HepG2 (cell line): ENCODE measurements at regions not wholly inside any gene's neighbourhood (a gene's known extent, or its start where the extent isn't known, plus 50 kb on each side); places are given as distances from the start of the nearest gene placed in this dataset.

Experiments
- ATAC-seq: fragments of 200-7000 bp; cut with Tn5 transposase; 3 replicates; pipeline ENCODE4 v1.9.1; 2020; ENCODE audit warnings: mild to moderate bottlenecking, moderate library complexity
- BruUV-seq: library from RNA; stranded (reverse); fragments of 400-500 nt; replicated peaks from 2 replicates; lab custom pipeline; 2021; lab: Mats Ljungman, UMichigan
- CTCF ChIA-PET: fragments of 300-600 bp; formaldehyde crosslinking; extraction: SDS; loops from one replicate; lab custom pipeline; 2021; ENCODE audit warnings: low total read pairs, inconsistent platforms, low intra/inter-chr PET ratio; lab: Yijun Ruan, JAX
- POLR2A ChIA-PET: fragments of 350-600 bp; sonication (Branson Sonifier 250); formaldehyde crosslinking; loops from one replicate; lab custom pipeline; 2020; ENCODE audit warnings: antibody characterized with exemption, inconsistent platforms; lab: Yijun Ruan, JAX
- DNase-seq: peaks from one replicate; pipeline ENCODE4 v3.0.0-alpha.2; 2015; ENCODE audit warnings: low spot score
- FAIRE-seq: peaks from 3 replicates; lab custom pipeline; 2011; peaks lifted over from hg19 to GRCh38; lab: Jason Lieb, UNC
- H2AFZ ChIP-seq: one replicate; pipeline ENCODE4 v1.6.1; 2011; ENCODE audit warnings: low read length, inconsistent platforms
- H3K27ac ChIP-seq: fragments of 300-600 bp; 3 replicates; pipeline ENCODE4 v1.8.0; 2011; ENCODE audit warnings: mixed run types, mild to moderate bottlenecking, mixed read lengths, low read length, inconsistent platforms; ENCODE audit not compliant: insufficient read depth; ENCODE audit errors: extremely low read length
- H3K27me3 ChIP-seq, 2 experiments: fragments of 200-600 bp in 1 of 2; 2 replicates in 1 of 2; 3 replicates in 1 of 2; pipeline versions ENCODE4 v1.6.0 to v1.8.0; 2011; ENCODE audit warnings: low read length in 2 of 2, mild to moderate bottlenecking in 2 of 2, moderate library complexity in 2 of 2, inconsistent platforms in 1 of 2; ENCODE audit not compliant: insufficient read depth in 2 of 2, control insufficient read depth in 1 of 2
- H3K36me3 ChIP-seq, 2 experiments: fragments of 200-600 bp in 1 of 2; replicated peaks in 1 of 2; 2 replicates in 1 of 2; 3 replicates in 1 of 2; pipeline versions ENCODE4 v1.5.1 to v1.8.0; 2011; ENCODE audit warnings: low read length in 2 of 2, inconsistent platforms in 1 of 2; ENCODE audit not compliant: insufficient read depth in 2 of 2, control insufficient read depth in 1 of 2
- H3K4me1 ChIP-seq: 2 replicates; pipeline ENCODE4 v1.5.1; 2012; ENCODE audit warnings: low read length, inconsistent platforms; ENCODE audit not compliant: insufficient read depth
- H3K4me2 ChIP-seq: 2 replicates; pipeline ENCODE4 v1.6.0; 2011; ENCODE audit warnings: low read depth, low read length, inconsistent platforms
- H3K4me3 ChIP-seq, 3 experiments: fragments of 200-600 bp in 1 of 3; sonication (generic), shearing (Covaris generic) in 1 of 3; replicated peaks in 1 of 3; 2 replicates each; pipeline ENCODE4 v1.5.1; 2011 to 2016; ENCODE audit warnings: low read length in 3 of 3, inconsistent platforms in 2 of 3, low read depth in 2 of 3, mild to moderate bottlenecking in 2 of 3, control low read depth in 1 of 3, mixed read lengths in 1 of 3; ENCODE audit not compliant: insufficient read depth in 1 of 3
- H3K79me2 ChIP-seq: one replicate; pipeline ENCODE4 v1.6.1; 2011; ENCODE audit warnings: low read length, inconsistent platforms; ENCODE audit not compliant: insufficient read depth
- H3K9ac ChIP-seq: 2 replicates; pipeline ENCODE4 v1.6.0; 2011; ENCODE audit warnings: mild to moderate bottlenecking, low read depth, low read length, inconsistent platforms; ENCODE audit not compliant: insufficient read depth
- H3K9me3 ChIP-seq: 2 replicates; pipeline ENCODE4 v1.5.1; 2012; ENCODE audit warnings: mild to moderate bottlenecking, low read length
- H4K20me1 ChIP-seq: 2 replicates; pipeline ENCODE4 v1.6.0; 2011; ENCODE audit warnings: inconsistent platforms, mild to moderate bottlenecking, low read length, moderate library complexity; ENCODE audit not compliant: insufficient read depth
- CEBPG ChIP-seq: IDR thresholded peaks from 2 replicates; pipeline ENCODE4 v1.6.1; 2016
- ETV5 ChIP-seq: IDR thresholded peaks from 2 replicates; pipeline ENCODE4 v1.6.1; 2018; ENCODE audit warnings: missing biosample characterization, missing genetic modification reagents, inconsistent platforms, borderline replicate concordance
- PHF21A ChIP-seq: sonication (generic); formaldehyde crosslinking; IDR thresholded peaks from 2 replicates; pipeline ENCODE4 v1.5.0; 2020; ENCODE audit warnings: mild to moderate bottlenecking, missing genetic modification reagents
- SMARCC2 ChIP-seq: fragments of 450-650 bp; IDR thresholded peaks from 2 replicates; pipeline ENCODE4 v1.6.1; 2017; ENCODE audit warnings: antibody characterized with exemption, mild to moderate bottlenecking
- SRY ChIP-seq: sonication (generic); formaldehyde crosslinking; IDR thresholded peaks from 2 replicates; pipeline ENCODE4 v1.8.0; 2022; ENCODE audit warnings: mild to moderate bottlenecking, missing genetic modification reagents
- ZNF446 ChIP-seq: sonication (generic); formaldehyde crosslinking; IDR thresholded peaks from 2 replicates; pipeline ENCODE4 v1.5.0; 2020; ENCODE audit warnings: mild to moderate bottlenecking, missing genetic modification reagents
- ZNF546 ChIP-seq: sonication (generic); formaldehyde crosslinking; conservative IDR thresholded peaks from 2 replicates; pipeline ENCODE4 v1.8.1; 2023; ENCODE audit warnings: mild to moderate bottlenecking, missing genetic modification reagents
- ZNF567 ChIP-seq: sonication (generic); formaldehyde crosslinking; IDR thresholded peaks from 2 replicates; pipeline ENCODE4 v1.8.1; 2023; ENCODE audit warnings: mild to moderate bottlenecking, missing genetic modification reagents, borderline replicate concordance
- ZSCAN22 ChIP-seq: sonication (generic); formaldehyde crosslinking; IDR thresholded peaks from 2 replicates; pipeline ENCODE4 v1.4.0; 2020; ENCODE audit warnings: mild to moderate bottlenecking, missing genetic modification reagents
- WGBS: methylation state at CpG from one replicate; pipeline ENCODE4 v1.1.6; 2017; ENCODE audit warnings: low lambda C conversion rate; 5-methylcytosine and 5-hydroxymethylcytosine counted together
- in situ Hi-C: cut with HindIII; loops from 2 replicates; pipeline ENCODE4 v1.10.0; 2017; ENCODE audit warnings: low pct_unique_long_range_greater_than_20kb; ENCODE audit not compliant: extremely low pct_ligation_motif_present
- intact Hi-C: fragments of 100-400 bp; cut with micrococcal nuclease; formaldehyde crosslinking; loops from one replicate; pipeline ENCODE4 v1.10.0; 2022; ENCODE audit not compliant: unreplicated experiment
- TF ChIP-seq, protein P1 (sequence below): fragments of 450-650 bp; IDR thresholded peaks from 2 replicates; pipeline ENCODE4 v1.6.1; 2017

DNA sequence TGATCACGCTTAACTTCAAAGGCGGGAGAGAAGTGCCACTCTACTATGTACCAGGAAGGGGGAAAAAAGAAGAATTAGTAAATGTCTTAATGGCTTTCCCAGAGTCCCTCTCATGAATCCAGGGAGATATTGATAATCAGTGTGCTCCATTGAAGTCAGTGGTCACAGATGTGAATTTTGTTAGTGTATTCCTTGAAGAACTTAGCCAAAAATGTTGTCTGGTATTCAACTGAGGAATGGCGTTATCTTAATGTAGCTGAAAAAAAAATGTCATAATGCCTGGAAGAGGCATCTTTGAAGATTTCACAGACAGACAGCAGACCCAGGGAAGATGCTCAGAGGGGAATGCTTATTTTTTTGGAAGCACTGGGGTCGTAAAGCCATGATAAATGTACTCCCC is 250.4 kb downstream of the WDR11 start (continued):
- TF ChIP-seq PHF21A (CRISPR knock-in tag) = no peak
- TF ChIP-seq SRY (CRISPR knock-in tag) = no peak
- no peak for TF ChIP-seq ZSCAN22 (CRISPR knock-in tag)

DNA sequence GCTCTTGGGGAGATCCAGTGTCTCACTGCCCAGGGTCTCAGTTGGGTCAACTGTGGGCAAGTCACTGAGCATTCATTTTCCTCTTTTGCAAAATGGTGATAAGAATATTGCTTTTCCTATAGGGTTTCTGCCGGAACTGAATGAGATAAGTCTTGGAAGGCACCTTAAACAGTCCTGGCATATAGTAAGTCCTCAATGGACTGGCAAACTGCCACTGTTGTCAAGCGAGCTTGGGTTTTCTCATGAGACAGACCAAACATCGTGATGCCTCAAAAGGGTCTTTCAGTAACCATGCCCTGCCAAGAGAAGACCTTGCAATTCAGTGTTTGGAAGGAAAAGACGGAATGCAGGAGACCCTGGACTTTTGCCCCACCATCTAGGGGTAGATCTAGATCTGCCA is 251.5 kb downstream of the WDR11 start:
- in situ Hi-C loops = no loop called here
- Histone ChIP-seq H3K27me3 (no peaks in the 10 kb centered on the region), H3K9me3 (no peaks in the 10 kb centered on the region), H3K4me3 (no peak overlapping the region), H3K4me1 (peaks cover 18% of the 10 kb centered on the region), H3K9ac (no peak overlapping the region), H3K27ac (no peak overlapping the region), H4K20me1 (no peaks in the 10 kb centered on the region), H2AFZ (no peak overlapping the region), H3K36me3 (no peaks in the 10 kb centered on the region), H3K79me2 (no peaks in the 10 kb centered on the region), H3K4me2 (no peak overlapping the region)
- 76% methylated on average over 4 of the region's 4 CpGs for WGBS
- ATAC-seq (no peak), DNase-seq (no peak), FAIRE-seq (no peak)
- ChIA-PET CTCF (no interaction called here), POLR2A (no interaction called here)
- TF ChIP-seq SMARCC2 (no peak), ETV5 (no peak), CEBPG (no peak), ZNF567 (no peak), ZNF446 (no peak), ZNF546 (CRISPR knock-in tag) (no peak)
- TF ChIP-seq, protein P1, sequence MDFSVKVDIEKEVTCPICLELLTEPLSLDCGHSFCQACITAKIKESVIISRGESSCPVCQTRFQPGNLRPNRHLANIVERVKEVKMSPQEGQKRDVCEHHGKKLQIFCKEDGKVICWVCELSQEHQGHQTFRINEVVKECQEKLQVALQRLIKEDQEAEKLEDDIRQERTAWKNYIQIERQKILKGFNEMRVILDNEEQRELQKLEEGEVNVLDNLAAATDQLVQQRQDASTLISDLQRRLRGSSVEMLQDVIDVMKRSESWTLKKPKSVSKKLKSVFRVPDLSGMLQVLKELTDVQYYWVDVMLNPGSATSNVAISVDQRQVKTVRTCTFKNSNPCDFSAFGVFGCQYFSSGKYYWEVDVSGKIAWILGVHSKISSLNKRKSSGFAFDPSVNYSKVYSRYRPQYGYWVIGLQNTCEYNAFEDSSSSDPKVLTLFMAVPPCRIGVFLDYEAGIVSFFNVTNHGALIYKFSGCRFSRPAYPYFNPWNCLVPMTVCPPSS = no peak
- BruUV-seq = no TSS peak
- intact Hi-C loops = no loop called here
